ENCODE measurements at regions not wholly inside any gene's neighbourhood (a gene's known extent, or its start where the extent isn't known, plus 50 kb on each side); places are given as distances from the start of the nearest gene placed in this dataset.

GRCh38 chr9:115777610-115778009 is 376.0 kb upstream of the PAPPA start:
- no peak overlapping the region for H3K27ac ChIP-seq (ENCODE audit: low read length)
- no TSS peak for BruUV-seq (replicated peaks)
- H3K9me3 ChIP-seq (ENCODE audit: control insufficient read depth, insufficient read depth, low read depth, low read length): no peaks in the 10 kb centered on the region
- in situ Hi-C loops (cut with HindIII; ENCODE audit: low pct_unique_long_range_greater_than_20kb, low sequenced_read_pairs) (no loop called here), intact Hi-C loops (cut with micrococcal nuclease; ENCODE audit: unreplicated experiment) (no loop called here)
- H3K4me1 ChIP-seq (ENCODE audit: control insufficient read depth, insufficient read depth, low read length): no peaks in the 10 kb centered on the region
- CTCF ChIA-PET: no interaction called here
- H3K27me3 ChIP-seq (ENCODE audit: control insufficient read depth, insufficient read depth, low read length): no peaks in the 10 kb centered on the region
- no peaks in the 10 kb centered on the region for H3K36me3 ChIP-seq (ENCODE audit: control insufficient read depth, insufficient read depth, low read length)
- no peak for TF ChIP-seq POLR2AphosphoS5 (IDR thresholded peaks at IDR 0.05; ENCODE audit: low read depth, low read length)
- TF ChIP-seq CTCF (IDR thresholded peaks at IDR 0.05): no peak
- no peak for TF ChIP-seq TCF7L2 (IDR thresholded peaks at IDR 0.05; ENCODE audit: low read depth, low read length)
- TF ChIP-seq SIN3A (IDR thresholded peaks at IDR 0.05; ENCODE audit: borderline replicate concordance, insufficient read depth, low read depth, low read length): no peak
- no peak for TF ChIP-seq REST (IDR thresholded peaks at IDR 0.05; ENCODE audit: insufficient read depth in 1 of 2, low read depth in 2 of 2, low read length in 1 of 2)
- no peak for ATAC-seq
- DNase-seq (ENCODE audit: low read depth, low spot score): no peak
- POLR2A ChIA-PET: no interaction called here
- no peak overlapping the region for H3K4me3 ChIP-seq (ENCODE audit: low read depth in 2 of 2, low read length in 2 of 2)

GRCh38 chr9:115781070-115781736 is 372.4 kb upstream of the PAPPA start:
- ChIA-PET POLR2A (no interaction called here), CTCF (no interaction called here)
- no peak for TF ChIP-seq CTCF (IDR thresholded peaks at IDR 0.05)
- TF ChIP-seq SIN3A (IDR thresholded peaks at IDR 0.05; ENCODE audit: borderline replicate concordance, insufficient read depth, low read depth, low read length): no peak
- no peak for TF ChIP-seq REST (IDR thresholded peaks at IDR 0.05; ENCODE audit: insufficient read depth in 1 of 2, low read depth in 2 of 2, low read length in 1 of 2)
- TF ChIP-seq TCF7L2 (IDR thresholded peaks at IDR 0.05; ENCODE audit: low read depth, low read length): no peak
- TF ChIP-seq POLR2AphosphoS5 (IDR thresholded peaks at IDR 0.05; ENCODE audit: low read depth, low read length): no peak
- BruUV-seq (replicated peaks): no TSS peak
- Histone ChIP-seq H3K27ac (ENCODE audit: low read length) (no peak overlapping the region), H3K36me3 (ENCODE audit: control insufficient read depth, insufficient read depth, low read length) (no peaks in the 10 kb centered on the region), H3K9me3 (ENCODE audit: control insufficient read depth, insufficient read depth, low read depth, low read length) (no peaks in the 10 kb centered on the region), H3K4me1 (ENCODE audit: control insufficient read depth, insufficient read depth, low read length) (no peaks in the 10 kb centered on the region), H3K4me3 (ENCODE audit: low read depth in 2 of 2, low read length in 2 of 2) (no peak overlapping the region), H3K27me3 (ENCODE audit: control insufficient read depth, insufficient read depth, low read length) (no peaks in the 10 kb centered on the region)
- ATAC-seq (no peak), DNase-seq (ENCODE audit: low read depth, low spot score) (no peak)
- in situ Hi-C loops (cut with HindIII; ENCODE audit: low pct_unique_long_range_greater_than_20kb, low sequenced_read_pairs): no loop called here
- intact Hi-C loops (cut with micrococcal nuclease; ENCODE audit: unreplicated experiment): loop anchor here (10.0 kb wide), 1 partner anchor 56 kb away; no protein-coding TSS in a partner anchor
